ENCODE measurements at regions not wholly inside any gene's neighbourhood (a gene's known extent, or its start where the extent isn't known, plus 50 kb on each side); places are given as distances from the start of the nearest gene placed in this dataset.

DNA sequence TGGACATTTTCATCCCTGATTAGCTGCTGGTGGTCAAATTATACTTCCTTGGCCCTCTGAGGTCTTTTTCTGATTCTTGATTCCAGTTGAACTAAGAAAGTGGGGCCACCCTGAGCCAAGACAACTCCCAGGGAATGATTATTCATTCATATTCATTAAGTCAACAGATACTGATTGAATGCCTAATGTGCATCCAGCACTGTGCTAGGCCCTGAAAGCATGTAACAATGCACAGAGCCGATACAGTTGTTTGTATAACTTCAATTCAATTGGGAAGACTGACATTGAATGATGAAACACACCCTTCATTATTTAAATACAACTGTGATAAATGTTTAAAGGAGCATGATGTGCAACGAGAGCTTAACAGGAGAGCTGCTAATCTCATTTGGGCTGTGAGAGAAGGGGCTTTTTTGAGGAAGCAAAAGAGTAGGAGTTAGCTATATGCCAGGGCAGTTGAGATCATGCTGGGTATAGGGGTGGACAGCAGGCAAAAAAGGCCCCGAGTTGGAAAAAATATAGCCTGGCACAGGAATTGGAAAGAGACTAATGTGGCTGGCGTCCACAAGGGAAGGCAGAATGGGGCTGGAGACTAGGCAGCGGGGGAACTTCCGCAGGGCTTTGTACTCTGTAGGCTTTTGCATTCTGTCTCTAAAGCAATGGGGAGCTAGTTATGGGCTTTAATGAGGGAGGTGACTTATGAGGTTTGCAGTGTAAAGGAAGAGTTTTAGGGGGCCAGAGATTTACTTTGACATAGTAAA lies 57.2 kb upstream of the ACVR1 start:
- DNase-seq = no peak

DNA sequence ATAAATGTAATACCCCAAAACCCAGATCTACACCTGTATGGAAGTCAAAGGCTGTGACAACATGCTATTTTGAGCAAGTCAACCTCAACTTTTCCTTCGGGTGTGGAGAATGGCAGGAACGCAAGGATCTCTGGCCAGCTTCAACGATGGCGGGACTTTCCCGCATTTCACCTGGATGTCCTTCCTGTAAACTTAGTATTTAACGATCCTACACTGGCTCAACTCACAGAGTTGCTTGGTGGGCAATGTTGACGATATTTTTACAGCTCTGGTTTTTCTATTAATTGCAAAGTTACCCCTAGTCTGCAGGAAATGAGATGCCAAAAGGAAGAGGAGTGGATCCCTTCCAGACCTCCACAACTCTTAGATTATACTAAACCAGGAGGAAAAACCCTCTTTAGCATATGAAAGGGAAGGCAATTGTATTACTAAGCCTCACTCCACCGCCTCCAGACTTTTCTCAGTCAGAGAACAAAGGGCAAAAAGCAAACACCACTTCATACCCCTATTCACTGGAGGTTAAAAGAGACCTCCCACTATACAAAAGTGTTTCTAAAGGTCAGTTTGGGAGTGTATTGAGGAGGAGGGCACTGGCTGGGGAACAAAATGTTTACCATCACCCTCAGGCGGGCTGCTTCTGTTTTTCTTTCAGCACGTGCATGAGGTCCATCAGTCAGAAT lies 56.5 kb upstream of the ACVR1 start:
- peak in 1 of 3 experiments; percentile 14 for DNase-seq

DNA sequence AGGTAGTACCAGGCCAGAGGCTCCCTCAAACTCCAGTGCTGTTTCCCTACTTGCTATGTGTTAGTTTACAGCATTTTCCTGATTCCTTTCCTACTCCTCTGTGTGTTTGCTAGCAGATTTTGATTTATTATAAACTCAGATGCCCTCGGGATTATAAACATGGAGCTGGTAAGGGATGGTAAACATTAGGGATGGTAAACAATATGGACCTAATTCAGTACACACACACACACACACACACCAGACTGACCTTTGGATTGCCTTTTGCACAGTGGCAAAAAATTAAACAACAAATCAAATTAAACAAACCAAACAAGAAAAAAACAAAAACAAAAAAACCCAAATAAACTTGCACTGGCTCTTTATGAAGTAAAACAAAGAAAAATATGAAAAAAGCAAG lies 55.4 kb upstream of the ACVR1 start:
- DNase-seq = no peak

DNA sequence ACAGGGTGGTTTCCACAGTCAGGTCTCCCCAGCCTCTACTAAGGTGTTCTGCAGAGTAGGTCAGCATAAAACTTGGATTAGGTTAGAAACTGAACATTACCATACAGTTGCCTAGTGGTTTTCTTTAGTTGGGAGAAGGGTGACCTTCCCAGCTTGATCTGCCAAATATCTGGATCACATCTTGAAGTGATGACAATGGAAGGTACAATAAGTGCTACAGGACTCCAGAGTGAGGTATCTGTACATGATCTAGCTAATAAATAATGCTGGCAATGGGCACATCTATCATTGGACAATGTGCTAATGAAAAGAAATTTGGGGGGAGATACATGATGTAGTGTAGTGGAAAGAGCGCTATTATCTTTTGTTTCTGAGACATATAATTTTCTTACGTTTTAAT lies 54.6 kb upstream of the ACVR1 start:
- no peak for DNase-seq

DNA sequence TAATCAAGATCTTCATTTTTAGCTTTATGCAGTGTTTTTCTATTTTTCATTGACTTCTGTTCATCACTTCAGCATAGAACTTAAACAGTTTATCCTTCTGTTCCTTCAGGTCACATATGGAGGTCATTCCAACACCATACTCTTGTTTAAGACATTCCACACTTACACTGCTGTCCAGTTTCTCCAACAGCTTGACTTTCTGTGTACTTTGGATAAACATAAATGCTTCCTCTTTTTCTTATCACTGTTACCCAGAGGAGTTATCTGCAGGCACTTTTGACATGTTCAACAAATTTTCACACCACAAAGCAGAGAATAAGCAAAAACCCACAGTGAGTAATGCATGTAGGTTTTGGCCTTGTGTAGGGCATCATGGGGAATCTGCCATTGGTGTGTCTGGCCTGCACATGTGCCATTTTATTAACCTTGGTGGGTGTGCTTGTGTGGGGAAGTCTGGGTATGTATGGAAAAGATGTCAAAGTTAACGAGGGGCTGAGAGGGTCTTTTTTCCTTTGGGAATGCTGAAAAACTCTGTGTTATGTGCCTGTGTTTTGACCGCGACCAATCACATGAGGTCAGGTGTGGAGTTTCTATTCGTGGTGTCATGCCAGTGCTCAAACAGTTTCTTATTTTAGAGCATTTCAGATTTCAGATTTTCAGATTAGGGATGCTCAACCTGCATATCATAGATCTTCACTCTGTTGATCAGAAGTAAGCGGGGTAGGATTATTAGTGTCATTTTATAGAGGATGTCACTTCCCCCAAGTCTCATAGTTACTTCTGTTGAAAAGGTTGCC lies 53.9 kb upstream of the ACVR1 start:
- DNase-seq = no peak

DNA sequence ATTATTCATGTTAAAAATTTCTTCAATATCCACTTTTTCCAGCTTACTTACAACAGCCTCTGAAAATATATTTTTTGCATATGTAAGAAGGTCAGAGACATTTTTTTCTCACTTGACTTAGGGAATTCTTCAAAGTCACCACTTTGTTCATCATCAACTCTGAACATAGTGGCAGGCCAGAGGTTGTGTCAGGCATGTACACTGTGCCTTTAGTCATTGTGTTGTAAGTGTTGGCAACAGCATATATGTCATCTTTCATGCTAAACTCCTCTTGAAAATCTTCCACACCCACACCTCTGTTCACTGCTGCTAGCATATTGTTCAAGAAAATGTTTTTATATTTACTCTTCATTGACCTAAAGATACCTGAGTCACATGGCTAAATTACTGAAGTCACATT lies 52.2 kb upstream of the ACVR1 start:
- DNase-seq = no peak

DNA sequence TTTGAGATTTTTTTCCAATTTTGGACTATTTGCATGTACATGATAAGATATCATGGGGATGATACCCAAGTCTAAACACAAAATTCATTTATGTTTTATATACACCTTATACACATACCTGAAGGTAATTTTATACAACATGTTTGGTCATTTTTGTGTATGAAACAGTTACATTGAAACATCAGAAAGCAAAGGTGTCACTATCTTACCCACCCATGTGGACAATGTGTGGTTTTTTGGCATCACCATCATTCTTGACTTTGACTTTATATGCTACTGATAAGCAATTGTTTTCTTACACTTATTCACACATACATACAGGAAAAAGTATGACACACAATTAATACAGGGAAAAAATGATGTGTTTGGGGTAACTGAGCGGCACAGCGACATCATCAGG lies 51.0 kb upstream of the ACVR1 start:
- no peak for DNase-seq

Measured in NCI-H1417 (cell line).